Hepatocyte (in vitro differentiated cells): ENCODE measurements at regions not wholly inside any gene's neighbourhood (a gene's known extent, or its start where the extent isn't known, plus 50 kb on each side); places are given as distances from the start of the nearest gene placed in this dataset.

ENCODE experiments used
- DNase-seq: peaks from one replicate; pipeline ENCODE4 v3.0.0-alpha.2; 2016; ENCODE audit warnings: low spot score
- H2AFZ ChIP-seq: fragments of 200-600 bp; sonication (generic); 2 replicates; pipeline ENCODE4 v1.6.0; 2016; ENCODE audit warnings: antibody characterized with exemption, mild to moderate bottlenecking
- H3K27ac ChIP-seq: fragments of 200-600 bp; sonication (generic); 2 replicates; pipeline ENCODE4 v1.5.1; 2016; ENCODE audit warnings: mild to moderate bottlenecking
- H3K27me3 ChIP-seq: fragments of 200-600 bp; sonication (generic); 2 replicates; pipeline ENCODE4 v1.6.1; 2016
- H3K36me3 ChIP-seq: fragments of 200-600 bp; sonication (generic); replicated peaks from 2 replicates; pipeline ENCODE4 v1.5.1; 2016; ENCODE audit warnings: low read depth; ENCODE audit not compliant: insufficient read depth
- H3K4me1 ChIP-seq: fragments of 200-600 bp; sonication (generic); 2 replicates; pipeline ENCODE4 v1.5.1; 2016; ENCODE audit warnings: mild to moderate bottlenecking, moderate library complexity; ENCODE audit not compliant: insufficient read depth
- H3K4me2 ChIP-seq: fragments of 200-600 bp; sonication (generic); 2 replicates; pipeline ENCODE4 v1.6.0; 2016
- H3K4me3 ChIP-seq: fragments of 200-600 bp; sonication (generic); 2 replicates; pipeline ENCODE4 v1.5.1; 2016; ENCODE audit warnings: mild to moderate bottlenecking
- H3K79me2 ChIP-seq: fragments of 200-600 bp; sonication (generic); 2 replicates; pipeline ENCODE4 v1.6.0; 2017; ENCODE audit warnings: mild to moderate bottlenecking
- H3K9me2 ChIP-seq: fragments of 200-600 bp; sonication (generic); replicated peaks from 2 replicates; pipeline ENCODE4 v1.6.0; 2017; ENCODE audit warnings: mild to moderate bottlenecking; ENCODE audit not compliant: insufficient read depth
- H3K9me3 ChIP-seq: fragments of 200-600 bp; sonication (generic); 2 replicates; pipeline ENCODE4 v1.5.1; 2016; ENCODE audit warnings: low read depth, mild to moderate bottlenecking
- H4K20me1 ChIP-seq: fragments of 200-600 bp; sonication (generic); 2 replicates; pipeline ENCODE4 v1.6.0; 2016; ENCODE audit warnings: mild to moderate bottlenecking; ENCODE audit not compliant: insufficient read depth, poor library complexity, severe bottlenecking
- EZH2 ChIP-seq: fragments of 200-600 bp; sonication (generic); IDR thresholded peaks from 2 replicates; pipeline ENCODE4 v1.6.1; 2016; ENCODE audit warnings: antibody characterized with exemption, mild to moderate bottlenecking, borderline replicate concordance
- EZH2phosphoT487 ChIP-seq: fragments of 200-600 bp; sonication (generic); IDR thresholded peaks from one replicate; pipeline ENCODE4 v1.6.1; 2018; ENCODE audit warnings: antibody characterized with exemption, mild to moderate bottlenecking, low read depth, moderate library complexity; ENCODE audit not compliant: unreplicated experiment, severe bottlenecking
- WGBS: methylation state at CpG from one replicate; pipeline ENCODE4 v1.1.6; 2016; ENCODE audit warnings: low lambda C conversion rate; ENCODE audit errors: missing lambda C conversion rate; 5-methylcytosine and 5-hydroxymethylcytosine counted together
- TF ChIP-seq, protein P1 (sequence below): fragments of 200-600 bp; sonication (generic); IDR thresholded peaks from 2 replicates; pipeline ENCODE4 v1.5.1; 2016; ENCODE audit warnings: antibody characterized with exemption, mild to moderate bottlenecking; ENCODE audit not compliant: poor library complexity

GRCh38 chr22:47777426-47777825, 1015.0 kb downstream of the TBC1D22A start:
- Histone ChIP-seq H3K79me2 (no peaks in the 10 kb centered on the region), H3K27me3 (no peaks in the 10 kb centered on the region), H3K4me1 (no peaks in the 10 kb centered on the region), H3K4me2 (no peak overlapping the region), H2AFZ (no peak overlapping the region), H3K27ac (no peak overlapping the region), H3K9me2 (no peaks in the 10 kb centered on the region), H3K9me3 (no peaks in the 10 kb centered on the region), H3K36me3 (no peaks in the 10 kb centered on the region), H4K20me1 (no peaks in the 10 kb centered on the region), H3K4me3 (no peak overlapping the region)
- WGBS, result 67% methylated on average over 1 of the region's 1 CpG
- TF ChIP-seq EZH2phosphoT487 (no peak), EZH2 (no peak)
- TF ChIP-seq, protein P1, sequence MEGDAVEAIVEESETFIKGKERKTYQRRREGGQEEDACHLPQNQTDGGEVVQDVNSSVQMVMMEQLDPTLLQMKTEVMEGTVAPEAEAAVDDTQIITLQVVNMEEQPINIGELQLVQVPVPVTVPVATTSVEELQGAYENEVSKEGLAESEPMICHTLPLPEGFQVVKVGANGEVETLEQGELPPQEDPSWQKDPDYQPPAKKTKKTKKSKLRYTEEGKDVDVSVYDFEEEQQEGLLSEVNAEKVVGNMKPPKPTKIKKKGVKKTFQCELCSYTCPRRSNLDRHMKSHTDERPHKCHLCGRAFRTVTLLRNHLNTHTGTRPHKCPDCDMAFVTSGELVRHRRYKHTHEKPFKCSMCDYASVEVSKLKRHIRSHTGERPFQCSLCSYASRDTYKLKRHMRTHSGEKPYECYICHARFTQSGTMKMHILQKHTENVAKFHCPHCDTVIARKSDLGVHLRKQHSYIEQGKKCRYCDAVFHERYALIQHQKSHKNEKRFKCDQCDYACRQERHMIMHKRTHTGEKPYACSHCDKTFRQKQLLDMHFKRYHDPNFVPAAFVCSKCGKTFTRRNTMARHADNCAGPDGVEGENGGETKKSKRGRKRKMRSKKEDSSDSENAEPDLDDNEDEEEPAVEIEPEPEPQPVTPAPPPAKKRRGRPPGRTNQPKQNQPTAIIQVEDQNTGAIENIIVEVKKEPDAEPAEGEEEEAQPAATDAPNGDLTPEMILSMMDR, result no peak
- DNase-seq, result no peak

DNA sequence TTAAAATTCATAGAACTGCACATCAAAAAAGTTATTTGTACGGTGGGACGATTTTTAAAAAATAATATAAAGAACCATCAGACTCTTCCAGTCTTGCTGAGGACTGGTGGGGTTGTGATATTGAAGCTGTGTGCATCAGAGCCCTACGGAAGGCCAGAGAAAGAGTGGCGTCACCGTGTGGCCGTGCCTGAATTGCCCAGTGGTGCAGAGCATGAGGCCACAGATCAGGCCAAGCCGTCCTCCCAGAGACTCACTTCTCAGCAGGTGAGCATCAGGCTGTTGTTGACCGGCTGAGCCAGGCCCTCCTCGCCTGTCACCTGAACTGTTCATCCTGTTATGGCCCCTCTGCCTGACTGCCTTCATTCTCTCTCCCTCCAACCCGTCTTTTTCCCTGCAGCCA, 1013.9 kb downstream of the TBC1D22A start:
- no peak overlapping the region for H3K27ac ChIP-seq
- 56% methylated on average over 10 of the region's 10 CpGs for WGBS
- no peaks in the 10 kb centered on the region for H3K9me2 ChIP-seq
- H4K20me1 ChIP-seq, result no peaks in the 10 kb centered on the region
- no peak overlapping the region for H3K4me2 ChIP-seq
- H3K36me3 ChIP-seq, result no peaks in the 10 kb centered on the region
- no peak overlapping the region for H3K4me3 ChIP-seq
- no peaks in the 10 kb centered on the region for H3K27me3 ChIP-seq
- no peak for DNase-seq
- H2AFZ ChIP-seq, result no peak overlapping the region
- no peak for TF ChIP-seq EZH2
- TF ChIP-seq, protein P1, result no peak
- TF ChIP-seq EZH2phosphoT487, result no peak
- no peaks in the 10 kb centered on the region for H3K79me2 ChIP-seq
- H3K4me1 ChIP-seq, result no peaks in the 10 kb centered on the region
- H3K9me3 ChIP-seq, result no peaks in the 10 kb centered on the region

- TF ChIP-seq EZH2, result no peak
- no peak for TF ChIP-seq EZH2phosphoT487
- TF ChIP-seq, protein P1, result no peak
- H3K27ac ChIP-seq, result no peak overlapping the region
- H3K9me2 ChIP-seq, result no peaks in the 10 kb centered on the region
- H4K20me1 ChIP-seq, result no peaks in the 10 kb centered on the region
- no peak overlapping the region for H2AFZ ChIP-seq
- no peak overlapping the region for H3K4me2 ChIP-seq
- no peaks in the 10 kb centered on the region for H3K79me2 ChIP-seq
- no peak overlapping the region for H3K4me3 ChIP-seq
- DNase-seq, result no peak
- no peaks in the 10 kb centered on the region for H3K27me3 ChIP-seq
- H3K9me3 ChIP-seq, result no peaks in the 10 kb centered on the region
- H3K4me1 ChIP-seq, result no peaks in the 10 kb centered on the region
- no peaks in the 10 kb centered on the region for H3K36me3 ChIP-seq
- WGBS, result 85% methylated on average over 4 of the region's 4 CpGs
These were observed 1013.2 kb downstream of the TBC1D22A start for GRCh38 chr22:47775686-47776085.

DNA sequence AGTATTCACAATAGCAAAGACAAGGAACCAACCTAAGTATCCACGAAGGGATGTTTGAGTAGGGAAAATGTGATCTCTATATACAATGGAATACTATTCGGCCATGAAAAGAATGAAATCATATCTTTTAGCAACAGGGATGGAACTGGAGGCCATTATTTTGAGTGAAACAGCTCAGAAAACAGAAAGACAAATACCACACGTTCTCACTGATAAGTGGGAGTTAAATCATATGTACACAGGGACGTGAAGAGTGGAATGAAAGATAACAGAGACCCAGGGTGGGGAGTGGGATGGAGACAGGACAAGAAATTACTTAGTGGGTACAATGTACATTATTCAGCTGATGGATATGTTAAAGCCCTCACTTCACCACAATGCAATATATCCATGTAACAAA, 1012.7 kb downstream of the TBC1D22A start:
- TF ChIP-seq, protein P1, result no peak
- TF ChIP-seq EZH2phosphoT487 (no peak), EZH2 (no peak)
- no peak for DNase-seq
- WGBS, result 58% methylated on average over 4 of the region's 4 CpGs
- Histone ChIP-seq H3K36me3 (no peaks in the 10 kb centered on the region), H3K27ac (no peak overlapping the region), H3K27me3 (no peaks in the 10 kb centered on the region), H3K79me2 (no peaks in the 10 kb centered on the region), H3K4me3 (no peak overlapping the region), H3K4me2 (no peak overlapping the region), H3K9me2 (no peaks in the 10 kb centered on the region), H3K9me3 (no peaks in the 10 kb centered on the region), H4K20me1 (no peaks in the 10 kb centered on the region), H2AFZ (no peak overlapping the region), H3K4me1 (no peaks in the 10 kb centered on the region)
